ENCODE measurements at regions not wholly inside any gene's neighbourhood (a gene's known extent, or its start where the extent isn't known, plus 50 kb on each side); places are given as distances from the start of the nearest gene placed in this dataset.

DNA sequence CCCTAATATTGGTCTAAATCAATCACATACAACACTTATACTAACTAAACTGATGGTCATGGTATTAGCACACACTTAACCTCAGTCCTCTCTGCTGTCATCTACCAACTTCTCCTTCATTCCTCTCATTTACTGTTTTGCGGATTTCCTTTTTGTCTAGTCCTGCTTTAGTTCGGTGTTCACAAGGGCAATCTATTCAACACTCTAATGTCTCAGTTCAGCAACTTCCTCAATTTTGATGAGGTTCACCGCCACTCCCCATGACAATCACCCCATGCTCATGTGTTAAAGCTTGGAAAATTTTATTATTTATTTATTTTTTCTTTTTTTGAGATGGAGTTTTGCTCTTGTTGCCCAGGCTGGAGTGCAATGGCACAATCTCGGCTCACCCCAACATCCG, 301.1 kb downstream of the PTPRC start:
- TF ChIP-seq, protein P1, sequence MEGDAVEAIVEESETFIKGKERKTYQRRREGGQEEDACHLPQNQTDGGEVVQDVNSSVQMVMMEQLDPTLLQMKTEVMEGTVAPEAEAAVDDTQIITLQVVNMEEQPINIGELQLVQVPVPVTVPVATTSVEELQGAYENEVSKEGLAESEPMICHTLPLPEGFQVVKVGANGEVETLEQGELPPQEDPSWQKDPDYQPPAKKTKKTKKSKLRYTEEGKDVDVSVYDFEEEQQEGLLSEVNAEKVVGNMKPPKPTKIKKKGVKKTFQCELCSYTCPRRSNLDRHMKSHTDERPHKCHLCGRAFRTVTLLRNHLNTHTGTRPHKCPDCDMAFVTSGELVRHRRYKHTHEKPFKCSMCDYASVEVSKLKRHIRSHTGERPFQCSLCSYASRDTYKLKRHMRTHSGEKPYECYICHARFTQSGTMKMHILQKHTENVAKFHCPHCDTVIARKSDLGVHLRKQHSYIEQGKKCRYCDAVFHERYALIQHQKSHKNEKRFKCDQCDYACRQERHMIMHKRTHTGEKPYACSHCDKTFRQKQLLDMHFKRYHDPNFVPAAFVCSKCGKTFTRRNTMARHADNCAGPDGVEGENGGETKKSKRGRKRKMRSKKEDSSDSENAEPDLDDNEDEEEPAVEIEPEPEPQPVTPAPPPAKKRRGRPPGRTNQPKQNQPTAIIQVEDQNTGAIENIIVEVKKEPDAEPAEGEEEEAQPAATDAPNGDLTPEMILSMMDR (conservative IDR thresholded peaks at IDR 0.05; ENCODE audit: low read depth, low read length), result no peak
- no peak for TF ChIP-seq EZH2 (IDR thresholded peaks at IDR 0.05; ENCODE audit: borderline replicate concordance, low read depth, low read length, poor library complexity, severe bottlenecking)

Measured in A673 (cell line).